Stomach (tissue), 4 donors: ENCODE measurements at regions not wholly inside any gene's neighbourhood (a gene's known extent, or its start where the extent isn't known, plus 50 kb on each side); places are given as distances from the start of the nearest gene placed in this dataset.

Experiments used
- CTCF ChIP-seq, 7 experiments: fragments of 450-650 bp in 4 of 7; fragments of 200-600 bp in 3 of 7; sonication (generic) in 3 of 7; IDR thresholded peaks; one replicate each; pipeline ENCODE4 v1.5.1; 2016 to 2019; ENCODE audit warnings: antibody characterized with exemption in 7 of 7, control low read depth in 2 of 7, mild to moderate bottlenecking in 1 of 7
- EP300 ChIP-seq: sonication (generic); formaldehyde crosslinking; IDR thresholded peaks from one replicate; pipeline ENCODE4 v1.6.1; 2017; ENCODE audit warnings: antibody characterized with exemption
- POLR2A ChIP-seq, 4 donors: fragments of 450-650 bp; IDR thresholded peaks; one replicate each; pipeline ENCODE4 v1.6.1; 2016; ENCODE audit warnings: antibody characterized with exemption in 4 of 4, control low read depth in 2 of 4, mild to moderate bottlenecking in 1 of 4, moderate library complexity in 1 of 4
- POLR2AphosphoS5 ChIP-seq, 3 donors: sonication (generic); formaldehyde crosslinking; IDR thresholded peaks; one replicate each; pipeline ENCODE4 v1.6.1; 2016; ENCODE audit warnings: antibody characterized with exemption in 3 of 3

GRCh38 chr6:170167657-170168159 is 123.2 kb downstream of the DLL1 start:
- TF ChIP-seq POLR2A (IDR thresholded peaks at IDR 0.05) (no peak), CTCF (IDR thresholded peaks at IDR 0.05) (no peak), POLR2AphosphoS5 (IDR thresholded peaks at IDR 0.05) (no peak), EP300 (no peak)
